GM12874 (cell line): ENCODE measurements at regions not wholly inside any gene's neighbourhood (a gene's known extent, or its start where the extent isn't known, plus 50 kb on each side); places are given as distances from the start of the nearest gene placed in this dataset.

Source experiments
- CTCF ChIP-seq: IDR thresholded peaks from 2 replicates; pipeline ENCODE4 v1.5.1; 2011; ENCODE audit warnings: low read depth, mild to moderate bottlenecking, control low read depth, low read length, moderate library complexity; ENCODE audit not compliant: insufficient read depth

- TF ChIP-seq CTCF = no peak
Measured at GRCh38 chr4:127410201-127410600, 222.6 kb upstream of the INTU start.

DNA sequence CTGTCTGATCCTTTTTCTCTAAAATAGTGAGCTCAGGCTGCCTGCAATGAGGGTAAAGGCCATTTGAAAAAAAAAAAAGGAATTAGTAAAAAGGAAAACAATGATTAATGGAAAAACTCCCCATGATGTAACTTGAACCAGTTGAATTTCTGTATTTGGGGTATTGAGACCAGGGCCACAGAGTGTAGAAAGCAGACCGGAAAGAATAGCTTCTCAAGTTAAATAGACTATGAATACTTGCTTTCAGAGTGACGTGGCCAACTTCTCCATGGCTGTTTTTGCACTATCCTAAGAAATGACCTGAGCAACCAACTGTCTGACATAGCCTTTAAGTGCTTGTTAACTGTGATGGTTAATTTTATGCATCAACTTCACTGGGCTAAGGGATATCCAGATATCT is 222.1 kb upstream of the INTU start:
- TF ChIP-seq CTCF = no peak

GRCh38 chr4:127414951-127415606 is 217.7 kb upstream of the INTU start:
- TF ChIP-seq CTCF = no peak

DNA sequence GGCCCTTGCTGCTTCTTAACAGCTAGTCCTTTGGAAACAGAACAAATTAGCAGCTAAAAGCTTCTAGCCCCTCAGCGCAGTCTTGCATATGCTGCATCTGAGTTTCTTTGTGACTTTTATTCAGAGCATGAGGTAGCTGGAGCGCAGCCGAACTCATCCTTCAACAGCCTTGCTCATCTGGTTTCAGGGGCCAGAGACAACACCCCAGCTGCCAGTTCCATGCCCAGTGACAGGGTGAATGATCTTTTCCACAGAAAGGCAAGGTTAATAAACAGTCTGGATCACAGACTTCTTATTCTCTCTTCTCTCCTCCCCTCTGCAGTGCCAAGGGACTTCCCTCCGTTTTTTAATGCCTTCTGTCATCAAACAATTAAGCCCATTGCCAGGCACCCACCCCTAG is 216.6 kb upstream of the INTU start:
- no peak for TF ChIP-seq CTCF

DNA sequence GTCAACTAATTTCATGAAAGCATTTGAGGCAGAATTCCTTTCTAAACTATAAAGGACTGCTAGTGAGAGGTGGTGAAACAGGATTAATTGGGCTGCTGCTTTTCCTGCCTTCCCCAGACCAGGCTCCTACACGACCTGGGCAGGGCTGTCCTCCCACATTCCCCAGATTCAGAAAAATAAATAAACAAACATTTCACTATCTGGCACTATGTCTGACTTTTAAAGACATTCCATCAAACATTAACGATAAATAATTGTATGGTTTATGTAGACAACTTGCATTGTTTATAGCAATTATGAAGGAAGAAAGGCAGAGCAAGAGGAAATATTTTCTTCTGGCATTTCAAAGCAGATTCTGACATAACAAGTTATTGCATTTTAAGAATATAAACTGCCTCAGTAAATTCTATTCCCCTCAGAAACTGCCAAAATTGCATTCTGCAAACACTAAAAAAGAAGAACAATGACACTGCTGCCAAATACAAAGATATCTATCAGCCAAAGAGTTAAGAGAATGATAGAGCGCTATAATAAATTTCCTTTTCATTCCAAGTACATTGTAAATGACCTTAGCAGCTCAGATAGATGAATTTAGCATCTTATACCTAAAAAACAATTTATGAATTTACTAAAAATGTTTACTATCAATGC is 214.7 kb upstream of the INTU start:
- no peak for TF ChIP-seq CTCF

DNA sequence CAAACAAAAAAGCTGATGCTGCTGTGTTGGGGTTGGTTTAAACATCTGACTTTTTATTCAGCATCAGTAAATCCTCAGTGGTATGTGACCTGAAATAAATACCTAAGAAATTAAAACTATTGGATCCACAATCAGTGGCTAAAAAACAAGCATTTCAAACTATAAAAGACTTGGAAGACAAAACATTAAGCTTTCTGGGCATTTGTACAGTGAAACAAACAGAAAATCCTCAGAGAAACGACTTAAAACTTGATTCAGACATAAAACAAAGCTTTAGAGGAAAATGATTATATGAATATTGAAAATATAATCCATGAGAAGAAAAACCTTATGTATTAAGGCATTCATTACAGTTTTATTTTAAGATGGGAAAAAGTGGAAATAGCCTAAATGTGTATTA is 213.3 kb upstream of the INTU start:
- no peak for TF ChIP-seq CTCF

GRCh38 chr4:127421437-127421836 is 211.3 kb upstream of the INTU start:
- no peak for TF ChIP-seq CTCF
